Peyer's patch (tissue), 4 donors: ENCODE measurements at regions not wholly inside any gene's neighbourhood (a gene's known extent, or its start where the extent isn't known, plus 50 kb on each side); places are given as distances from the start of the nearest gene placed in this dataset.

Source experiments
- DNase-seq, 3 donors: peaks; one replicate each; pipeline ENCODE4 v3.0.0-alpha.2; 2017 to 2019
- H3K27ac ChIP-seq, 4 donors: fragments of 200-600 bp; sonication (generic); one replicate each; pipeline ENCODE4 v1.5.1; 2016 to 2019
- H3K27me3 ChIP-seq, 2 donors: fragments of 200-600 bp; sonication (generic); one replicate each; pipeline ENCODE4 v1.5.1; 2019
- H3K36me3 ChIP-seq, 3 donors: fragments of 200-600 bp; sonication (generic); one replicate each; pipeline ENCODE4 v1.5.1; 2016 to 2019
- H3K4me1 ChIP-seq, 4 donors: fragments of 200-600 bp; sonication (generic); one replicate each; pipeline ENCODE4 v1.5.1; 2016 to 2019
- H3K4me3 ChIP-seq, 4 donors: fragments of 200-600 bp; sonication (generic); 1 replicate in 3 of 4; 2 replicates in 1 of 4; pipeline ENCODE4 v1.5.1; 2016 to 2019; ENCODE audit warnings: mild to moderate bottlenecking in 1 of 4
- H3K9me3 ChIP-seq, 4 donors: fragments of 200-600 bp; sonication (generic); one replicate each; pipeline ENCODE4 v1.5.1; 2016 to 2019; ENCODE audit warnings: mild to moderate bottlenecking in 1 of 4
- POLR2A ChIP-seq, 2 donors: fragments of 450-650 bp; IDR thresholded peaks; one replicate each; pipeline ENCODE4 v1.5.1; 2017; ENCODE audit warnings: antibody characterized with exemption in 2 of 2, mild to moderate bottlenecking in 2 of 2, moderate library complexity in 2 of 2
- TF ChIP-seq, protein P1 (sequence below), 6 experiments: fragments of 450-650 bp in 4 of 6; fragments of 200-600 bp in 2 of 6; sonication (generic) in 1 of 6; IDR thresholded peaks; one replicate each; pipeline ENCODE4 v1.5.1; 2017 to 2019; ENCODE audit warnings: antibody characterized with exemption in 6 of 6, mild to moderate bottlenecking in 3 of 6, moderate library complexity in 1 of 6

DNA sequence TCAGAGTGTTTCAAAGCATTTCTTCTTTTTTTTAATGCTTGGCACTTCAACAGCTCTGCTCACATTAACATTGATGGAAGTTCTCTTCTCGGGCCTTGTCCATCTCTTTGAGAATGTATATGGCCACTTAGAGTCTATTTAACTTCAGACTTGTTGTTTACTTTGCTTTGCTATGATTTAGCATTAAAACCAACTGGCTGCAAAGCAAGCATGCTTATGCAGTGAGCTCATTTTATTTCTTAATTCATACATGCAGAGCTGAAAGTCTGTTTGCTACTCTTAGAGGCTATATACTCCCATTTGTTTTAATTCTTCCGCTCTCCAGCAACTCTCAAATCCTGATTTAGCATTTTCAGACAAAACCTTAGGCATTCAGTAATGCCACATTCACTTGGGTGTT, 107.6 kb upstream of the PACRGL start:
- no peak overlapping the region for H3K4me3 ChIP-seq
- no peaks in the 10 kb centered on the region for H3K4me1 ChIP-seq
- no peaks in the 10 kb centered on the region for H3K9me3 ChIP-seq
- no peak overlapping the region for H3K27ac ChIP-seq
- DNase-seq: no peak
- H3K36me3 ChIP-seq: no peaks in the 10 kb centered on the region
- TF ChIP-seq, protein P1, sequence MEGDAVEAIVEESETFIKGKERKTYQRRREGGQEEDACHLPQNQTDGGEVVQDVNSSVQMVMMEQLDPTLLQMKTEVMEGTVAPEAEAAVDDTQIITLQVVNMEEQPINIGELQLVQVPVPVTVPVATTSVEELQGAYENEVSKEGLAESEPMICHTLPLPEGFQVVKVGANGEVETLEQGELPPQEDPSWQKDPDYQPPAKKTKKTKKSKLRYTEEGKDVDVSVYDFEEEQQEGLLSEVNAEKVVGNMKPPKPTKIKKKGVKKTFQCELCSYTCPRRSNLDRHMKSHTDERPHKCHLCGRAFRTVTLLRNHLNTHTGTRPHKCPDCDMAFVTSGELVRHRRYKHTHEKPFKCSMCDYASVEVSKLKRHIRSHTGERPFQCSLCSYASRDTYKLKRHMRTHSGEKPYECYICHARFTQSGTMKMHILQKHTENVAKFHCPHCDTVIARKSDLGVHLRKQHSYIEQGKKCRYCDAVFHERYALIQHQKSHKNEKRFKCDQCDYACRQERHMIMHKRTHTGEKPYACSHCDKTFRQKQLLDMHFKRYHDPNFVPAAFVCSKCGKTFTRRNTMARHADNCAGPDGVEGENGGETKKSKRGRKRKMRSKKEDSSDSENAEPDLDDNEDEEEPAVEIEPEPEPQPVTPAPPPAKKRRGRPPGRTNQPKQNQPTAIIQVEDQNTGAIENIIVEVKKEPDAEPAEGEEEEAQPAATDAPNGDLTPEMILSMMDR (IDR thresholded peaks at IDR 0.05): no peak
- TF ChIP-seq POLR2A (IDR thresholded peaks at IDR 0.05): no peak
- H3K27me3 ChIP-seq: no peaks in the 10 kb centered on the region

DNA sequence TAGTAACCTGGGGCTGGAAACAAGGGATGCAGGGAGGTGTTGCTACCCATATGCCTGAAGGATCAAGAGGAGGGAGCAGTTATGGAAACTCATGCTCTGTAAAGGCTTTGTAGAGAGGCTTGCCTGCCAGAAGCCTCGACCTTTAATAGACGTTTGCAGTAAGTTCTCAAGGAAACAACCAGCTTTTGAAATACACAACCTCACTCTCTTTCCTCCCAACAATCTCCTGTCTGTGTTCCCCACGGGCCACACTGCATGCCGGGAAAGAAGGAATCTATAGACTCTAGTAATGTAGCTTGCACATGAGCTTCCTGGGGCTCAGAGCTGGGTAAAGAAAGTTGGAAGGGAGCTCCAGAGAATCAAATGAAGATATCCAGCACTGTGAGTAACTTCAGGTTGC, 101.6 kb upstream of the PACRGL start:
- TF ChIP-seq, protein P1 (IDR thresholded peaks at IDR 0.05): no peak
- no peak for TF ChIP-seq POLR2A (IDR thresholded peaks at IDR 0.05)
- no peak overlapping the region for H3K4me3 ChIP-seq
- H3K4me1 ChIP-seq: no peaks in the 10 kb centered on the region
- no peak for DNase-seq
- no peaks in the 10 kb centered on the region for H3K36me3 ChIP-seq
- no peaks in the 10 kb centered on the region for H3K27me3 ChIP-seq
- H3K9me3 ChIP-seq: no peaks in the 10 kb centered on the region
- no peak overlapping the region for H3K27ac ChIP-seq

DNA sequence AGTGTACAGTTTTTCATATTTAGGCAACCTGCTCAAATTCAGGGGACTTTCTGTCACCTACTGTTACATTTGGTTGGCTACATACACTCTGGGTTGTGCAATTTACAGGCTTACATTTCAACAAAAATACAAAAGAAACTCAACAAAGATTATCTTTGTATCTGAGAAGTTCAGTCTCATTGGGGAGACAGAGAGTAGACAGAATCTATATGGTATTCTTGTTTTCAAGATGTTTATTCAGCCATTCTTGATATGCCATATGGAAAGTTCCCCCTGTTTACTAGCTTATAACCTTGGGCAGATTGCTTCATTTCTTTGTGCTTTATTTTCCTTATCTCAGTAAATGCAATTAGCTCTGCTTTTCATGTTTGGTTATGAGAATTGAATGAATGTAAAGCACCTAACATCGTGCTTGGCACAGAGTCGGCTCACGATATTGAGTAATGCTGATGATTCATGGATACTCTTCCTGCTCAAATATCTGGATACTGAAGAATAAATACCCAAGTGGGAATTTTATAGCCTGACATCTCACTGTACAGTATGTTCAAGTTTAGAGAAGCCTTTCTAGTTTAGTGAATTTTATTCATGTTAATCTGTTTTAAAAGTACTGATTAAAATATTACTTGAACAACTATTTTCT, 96.5 kb upstream of the PACRGL start:
- no peak overlapping the region for H3K27ac ChIP-seq
- no peak overlapping the region for H3K4me3 ChIP-seq
- no peaks in the 10 kb centered on the region for H3K36me3 ChIP-seq
- TF ChIP-seq, protein P1 (IDR thresholded peaks at IDR 0.05): no peak
- no peak for TF ChIP-seq POLR2A (IDR thresholded peaks at IDR 0.05)
- no peak for DNase-seq
- no peaks in the 10 kb centered on the region for H3K4me1 ChIP-seq
- no peaks in the 10 kb centered on the region for H3K27me3 ChIP-seq
- H3K9me3 ChIP-seq: no peaks in the 10 kb centered on the region

DNA sequence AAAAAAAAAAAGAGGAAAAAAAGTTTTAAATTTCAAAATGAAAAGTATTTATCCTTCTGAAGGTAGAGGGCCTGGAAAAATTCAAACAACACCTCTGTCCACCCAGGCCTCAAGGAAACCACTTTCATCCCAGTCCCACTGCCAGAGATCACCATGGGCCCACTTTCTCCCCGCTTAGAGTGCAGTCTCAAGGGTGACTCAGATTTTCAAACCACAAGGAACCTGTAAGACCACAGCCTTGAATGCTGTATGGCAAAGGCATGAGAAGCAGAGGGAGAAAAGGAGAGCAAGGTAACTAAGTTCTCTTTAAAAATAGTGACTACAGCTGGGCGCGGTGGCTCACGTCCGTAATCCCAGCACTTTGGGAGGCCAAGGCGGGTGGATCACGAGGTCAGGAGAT, 87.9 kb upstream of the PACRGL start:
- Histone ChIP-seq H3K4me3 (no peak overlapping the region), H3K27ac (no peak overlapping the region), H3K9me3 (no peaks in the 10 kb centered on the region), H3K27me3 (no peaks in the 10 kb centered on the region), H3K36me3 (no peaks in the 10 kb centered on the region), H3K4me1 (no peaks in the 10 kb centered on the region)
- TF ChIP-seq POLR2A (IDR thresholded peaks at IDR 0.05): no peak
- TF ChIP-seq, protein P1 (IDR thresholded peaks at IDR 0.05): no peak
- no peak for DNase-seq

DNA sequence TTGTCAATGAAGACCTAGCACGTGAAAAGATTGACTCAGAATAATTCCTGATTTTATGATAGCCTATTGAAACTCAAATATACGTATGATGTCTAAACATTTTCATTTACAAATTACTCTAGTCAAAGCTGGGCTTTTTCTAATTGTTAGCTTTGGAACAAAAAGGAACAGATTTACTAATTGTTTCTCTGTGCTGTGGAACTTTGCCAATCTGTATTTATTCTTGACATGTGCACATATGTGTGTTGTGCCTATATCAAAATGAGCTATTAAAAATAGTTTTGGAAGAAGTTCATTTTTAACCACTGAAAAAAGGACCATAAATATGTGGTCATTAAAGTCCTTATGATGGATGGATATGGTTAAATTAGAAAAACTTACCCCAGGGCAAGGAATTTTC, 85.4 kb upstream of the PACRGL start:
- no peak for DNase-seq
- no peaks in the 10 kb centered on the region for H3K4me1 ChIP-seq
- no peak overlapping the region for H3K27ac ChIP-seq
- H3K27me3 ChIP-seq: no peaks in the 10 kb centered on the region
- no peak overlapping the region for H3K4me3 ChIP-seq
- TF ChIP-seq, protein P1 (IDR thresholded peaks at IDR 0.05): no peak
- no peak for TF ChIP-seq POLR2A (IDR thresholded peaks at IDR 0.05)
- H3K36me3 ChIP-seq: no peaks in the 10 kb centered on the region
- H3K9me3 ChIP-seq: no peaks in the 10 kb centered on the region
